Right lobe of liver (tissue), 6 donors: ENCODE measurements at regions not wholly inside any gene's neighbourhood (a gene's known extent, or its start where the extent isn't known, plus 50 kb on each side); places are given as distances from the start of the nearest gene placed in this dataset.
A peak's percentile ranks its signal among the peaks of the same experiment; 100 is the strongest.

Experiments
- ATAC-seq, 4 donors: fragments of 200-7000 bp; cut with Tn5 transposase; one replicate each; pipeline ENCODE4 v1.9.1; 2020; ENCODE audit warnings: mild to moderate bottlenecking in 4 of 4, moderate library complexity in 4 of 4
- DNase-seq, 3 donors: peaks; one replicate each; pipeline ENCODE4 v3.0.0-alpha.2; 2020
- H3K27ac ChIP-seq, 3 donors: fragments of 200-600 bp; one replicate each; pipeline ENCODE4 v1.8.0; 2022
- H3K27me3 ChIP-seq, 2 donors: fragments of 200-600 bp; one replicate each; pipeline ENCODE4 v1.8.0; 2022
- H3K36me3 ChIP-seq, 4 donors: fragments of 200-600 bp; sonication (generic) in 1 of 4; one replicate each; pipeline versions ENCODE4 v1.5.1 to v1.8.0; 2017 to 2022; ENCODE audit warnings: control low read depth in 1 of 4
- H3K4me1 ChIP-seq, 4 donors: fragments of 200-600 bp; sonication (generic) in 1 of 4; one replicate each; pipeline versions ENCODE4 v1.5.1 to v1.8.0; 2017 to 2022; ENCODE audit warnings: control low read depth in 1 of 4
- H3K4me3 ChIP-seq, 3 donors: fragments of 200-600 bp; one replicate each; pipeline ENCODE4 v1.8.0; 2022
- H3K9me3 ChIP-seq, 4 donors: fragments of 200-600 bp; sonication (generic) in 1 of 4; one replicate each; pipeline versions ENCODE4 v1.5.1 to v1.8.0; 2017 to 2022; ENCODE audit warnings: control low read depth in 1 of 4
- CTCF ChIP-seq, 4 donors: fragments of 200-600 bp in 3 of 4; fragments of 450-650 bp in 1 of 4; IDR thresholded peaks; one replicate each; pipeline versions ENCODE4 v1.5.1 to v1.8.0; 2016 to 2022; ENCODE audit warnings: antibody characterized with exemption in 4 of 4, mild to moderate bottlenecking in 2 of 4
- POLR2A ChIP-seq: fragments of 450-650 bp; IDR thresholded peaks from one replicate; pipeline ENCODE4 v1.6.1; 2017; ENCODE audit warnings: antibody characterized with exemption, mild to moderate bottlenecking
- WGBS: methylation state at CpG from one replicate; pipeline ENCODE4 v1.1.6; 2018; ENCODE audit warnings: low coverage, low lambda C conversion rate; ENCODE audit not compliant: insufficient coverage; ENCODE audit errors: missing lambda C conversion rate; 5-methylcytosine and 5-hydroxymethylcytosine counted together
- intact Hi-C, 2 donors: fragments of 100-400 bp; cut with DNase I; formaldehyde crosslinking; loops; one replicate each; pipeline versions ENCODE4 v1.11.2 to v1.14.1; 2022
- donor health status: DM: no; HTN: yes; CAD: no.
- donor health status: DM: no; HTN: no; CAD: no.
- donor health status: DM: no; HTN: no; CAD: no.
- donor health status: DM: no; HTN: yes; CAD: no.
- donor health status: DM: no; HTN: yes; CAD: no.

- Histone ChIP-seq H3K4me1 (no peaks in the 10 kb centered on the region), H3K27me3 (no peaks in the 10 kb centered on the region), H3K4me3 (no peak overlapping the region), H3K9me3 (no peaks in the 10 kb centered on the region), H3K27ac (no peak overlapping the region), H3K36me3 (no peaks in the 10 kb centered on the region)
- intact Hi-C loops: no loop called here
- TF ChIP-seq CTCF (IDR thresholded peaks at IDR 0.05) (no peak), POLR2A (no peak)
- no peak for ATAC-seq
- 45% methylated on average over 2 of the region's 2 CpGs for WGBS
- no peak for DNase-seq
Measured at GRCh38 chr21:16976193-16976592, 536.6 kb upstream of the CXADR start.

- Histone ChIP-seq H3K4me1 (no peaks in the 10 kb centered on the region), H3K36me3 (no peaks in the 10 kb centered on the region), H3K9me3 (no peaks in the 10 kb centered on the region), H3K27ac (no peak overlapping the region), H3K4me3 (no peak overlapping the region), H3K27me3 (no peaks in the 10 kb centered on the region)
- TF ChIP-seq CTCF (IDR thresholded peaks at IDR 0.05): no peak
- TF ChIP-seq POLR2A: no peak
- 80% methylated on average over 1 of the region's 4 CpGs for WGBS
- intact Hi-C loops: no loop called here
- ATAC-seq (no peak), DNase-seq (no peak)
Measured at GRCh38 chr21:16978309-16978895, 534.4 kb upstream of the CXADR start.

- 44% methylated on average over 3 of the region's 3 CpGs for WGBS
- DNase-seq: no peak
Measured at GRCh38 chr21:16979574-16979973, 533.3 kb upstream of the CXADR start.

GRCh38 chr21:16983420-16983819 lies 529.4 kb upstream of the CXADR start:
- intact Hi-C loops: no loop called here
- no peak overlapping the region for H3K27ac ChIP-seq
- DNase-seq: no peak
- no peaks in the 10 kb centered on the region for H3K27me3 ChIP-seq
- no peaks in the 10 kb centered on the region for H3K9me3 ChIP-seq
- TF ChIP-seq POLR2A: no peak
- no peak for TF ChIP-seq CTCF (IDR thresholded peaks at IDR 0.05)
- no peaks in the 10 kb centered on the region for H3K36me3 ChIP-seq
- no peaks in the 10 kb centered on the region for H3K4me1 ChIP-seq
- peak; percentile 89 to 98 (median 91) for ATAC-seq
- no peak overlapping the region for H3K4me3 ChIP-seq

More at GRCh38 chr21:16979574-16979973, 533.3 kb upstream of the CXADR start:
- ATAC-seq: peak in 1 of 4 donors; percentile 60
- no peaks in the 10 kb centered on the region for H3K36me3 ChIP-seq
- no peaks in the 10 kb centered on the region for H3K27me3 ChIP-seq
- H3K4me3 ChIP-seq: no peak overlapping the region
- H3K9me3 ChIP-seq: no peaks in the 10 kb centered on the region
- no peaks in the 10 kb centered on the region for H3K4me1 ChIP-seq
- H3K27ac ChIP-seq: no peak overlapping the region
- TF ChIP-seq CTCF (IDR thresholded peaks at IDR 0.05): no peak
- TF ChIP-seq POLR2A: no peak
- intact Hi-C loops: no loop called here

GRCh38 chr21:16992448-16992847 lies 520.4 kb upstream of the CXADR start:
- intact Hi-C loops: no loop called here
- TF ChIP-seq CTCF (IDR thresholded peaks at IDR 0.05): no peak
- no peak for TF ChIP-seq POLR2A
- Histone ChIP-seq H3K27ac (no peak overlapping the region), H3K4me1 (no peaks in the 10 kb centered on the region), H3K9me3 (no peaks in the 10 kb centered on the region), H3K36me3 (no peaks in the 10 kb centered on the region), H3K27me3 (no peaks in the 10 kb centered on the region), H3K4me3 (no peak overlapping the region)
- 53% methylated on average over 3 of the region's 3 CpGs for WGBS
- ATAC-seq (no peak), DNase-seq (no peak)
